Liver (tissue), 8 donors: ENCODE measurements at regions not wholly inside any gene's neighbourhood (a gene's known extent, or its start where the extent isn't known, plus 50 kb on each side); places are given as distances from the start of the nearest gene placed in this dataset.

Experiments used
- DNase-seq: peaks from one replicate; pipeline ENCODE4 v3.0.0-alpha.2; 2017; ENCODE audit warnings: low spot score
- H3K27ac ChIP-seq, 2 donors: one replicate each; pipeline ENCODE4 v1.7.0; 2013; ENCODE audit warnings: inconsistent platforms in 2 of 2, low read length in 2 of 2, control low read depth in 1 of 2, low read depth in 1 of 2, mild to moderate bottlenecking in 1 of 2
- H3K27me3 ChIP-seq, 4 donors: one replicate each; pipeline versions ENCODE4 v1.6.1 to v1.7.0; 2013; ENCODE audit warnings: low read length in 3 of 4, inconsistent platforms in 1 of 4, mild to moderate bottlenecking in 1 of 4, moderate library complexity in 1 of 4; ENCODE audit not compliant: control insufficient read depth in 4 of 4, insufficient read depth in 4 of 4
- H3K36me3 ChIP-seq, 4 donors: one replicate each; pipeline versions ENCODE4 v1.6.1 to v1.7.0; 2013; ENCODE audit warnings: low read length in 3 of 4, mild to moderate bottlenecking in 3 of 4, low read depth in 1 of 4, moderate library complexity in 1 of 4; ENCODE audit not compliant: control insufficient read depth in 4 of 4, insufficient read depth in 3 of 4
- H3K4me1 ChIP-seq, 4 donors: one replicate each; pipeline versions ENCODE4 v1.6.1 to v1.7.0; 2013; ENCODE audit warnings: low read length in 3 of 4, mild to moderate bottlenecking in 3 of 4, moderate library complexity in 1 of 4; ENCODE audit not compliant: control insufficient read depth in 4 of 4, insufficient read depth in 4 of 4
- H3K4me3 ChIP-seq, 3 donors: one replicate each; pipeline versions ENCODE4 v1.6.1 to v1.7.0; 2013; ENCODE audit warnings: low read length in 3 of 3, control low read depth in 1 of 3, low read depth in 1 of 3, mild to moderate bottlenecking in 1 of 3
- H3K9ac ChIP-seq, 2 donors: one replicate each; pipeline ENCODE4 v1.7.0; 2013; ENCODE audit warnings: low read length in 2 of 2, mild to moderate bottlenecking in 2 of 2, moderate library complexity in 2 of 2, control low read depth in 1 of 2, low read depth in 1 of 2
- H3K9me3 ChIP-seq, 4 donors: one replicate each; pipeline versions ENCODE4 v1.6.1 to v1.7.0; 2013; ENCODE audit warnings: low read length in 3 of 4; ENCODE audit not compliant: control insufficient read depth in 4 of 4
- CTCF ChIP-seq: fragments of 150-350 bp; IDR thresholded peaks from 2 replicates; pipeline ENCODE4 v1.5.1; 2017; ENCODE audit warnings: improper control_type of control experiment, low read depth, low read length; ENCODE audit not compliant: missing input control
- EGR1 ChIP-seq, 2 donors: IDR thresholded peaks; 2 replicates each; pipeline ENCODE4 v1.6.1; 2016 to 2018; ENCODE audit warnings: antibody characterized with exemption in 2 of 2, low read depth in 2 of 2
- FOXA2 ChIP-seq: IDR thresholded peaks from 2 replicates; pipeline ENCODE4 v1.6.1; 2016; ENCODE audit warnings: antibody characterized with exemption
- GABPA ChIP-seq, 2 donors: IDR thresholded peaks in 1 of 2; conservative IDR thresholded peaks in 1 of 2; 2 replicates each; pipeline ENCODE4 v1.6.1; 2016; ENCODE audit warnings: antibody characterized with exemption in 2 of 2, mild to moderate bottlenecking in 1 of 2, moderate library complexity in 1 of 2
- HNF4A ChIP-seq, 2 donors: conservative IDR thresholded peaks; 2 replicates each; pipeline ENCODE4 v1.6.1; 2016; ENCODE audit warnings: antibody characterized with exemption in 2 of 2, mild to moderate bottlenecking in 2 of 2
- HNF4G ChIP-seq: IDR thresholded peaks from 2 replicates; pipeline ENCODE4 v1.6.1; 2016; ENCODE audit warnings: antibody characterized with exemption
- JUND ChIP-seq, 2 donors: IDR thresholded peaks; 2 replicates each; pipeline ENCODE4 v1.6.1; 2016; ENCODE audit warnings: antibody characterized with exemption in 2 of 2
- NR2F2 ChIP-seq: IDR thresholded peaks from 2 replicates; pipeline ENCODE4 v1.6.1; 2016; ENCODE audit warnings: antibody characterized with exemption
- RAD21 ChIP-seq, 2 donors: IDR thresholded peaks; 2 replicates each; pipeline ENCODE4 v1.6.1; 2016; ENCODE audit warnings: antibody characterized with exemption in 2 of 2, mild to moderate bottlenecking in 2 of 2
- RXRA ChIP-seq, 2 donors: IDR thresholded peaks; 2 replicates each; pipeline ENCODE4 v1.6.1; 2017 to 2018; ENCODE audit warnings: antibody characterized with exemption in 2 of 2, mild to moderate bottlenecking in 1 of 2
- SP1 ChIP-seq: IDR thresholded peaks from 2 replicates; pipeline ENCODE4 v1.6.1; 2018; ENCODE audit warnings: antibody characterized with exemption, mild to moderate bottlenecking
- TAF1 ChIP-seq: conservative IDR thresholded peaks from 2 replicates; pipeline ENCODE4 v1.6.1; 2016; ENCODE audit warnings: antibody characterized with exemption, mild to moderate bottlenecking
- ZBTB33 ChIP-seq: IDR thresholded peaks from 2 replicates; pipeline ENCODE4 v1.6.1; 2016; ENCODE audit warnings: antibody characterized with exemption
- WGBS: extraction: QIAGEN DNeasy Blood & Tissue Kit; methylation state at CpG from one replicate; pipeline ENCODE4 v1.1.7; 2013; 5-methylcytosine and 5-hydroxymethylcytosine counted together
- TF ChIP-seq, protein P1 (sequence below): IDR thresholded peaks from 2 replicates; pipeline ENCODE4 v1.6.1; 2016; ENCODE audit warnings: antibody characterized with exemption, mild to moderate bottlenecking
- TF ChIP-seq, protein P2 (sequence below): IDR thresholded peaks from 2 replicates; pipeline ENCODE4 v1.6.1; 2016; ENCODE audit warnings: antibody characterized with exemption
- TF ChIP-seq, protein P3 (sequence below): IDR thresholded peaks from 2 replicates; pipeline ENCODE4 v1.6.1; 2016; ENCODE audit warnings: antibody characterized with exemption
- donor health status: healthy.
- donor health status: healthy.
- donor health status: healthy.
- donor health status: healthy.
- donor health status: healthy.

DNA sequence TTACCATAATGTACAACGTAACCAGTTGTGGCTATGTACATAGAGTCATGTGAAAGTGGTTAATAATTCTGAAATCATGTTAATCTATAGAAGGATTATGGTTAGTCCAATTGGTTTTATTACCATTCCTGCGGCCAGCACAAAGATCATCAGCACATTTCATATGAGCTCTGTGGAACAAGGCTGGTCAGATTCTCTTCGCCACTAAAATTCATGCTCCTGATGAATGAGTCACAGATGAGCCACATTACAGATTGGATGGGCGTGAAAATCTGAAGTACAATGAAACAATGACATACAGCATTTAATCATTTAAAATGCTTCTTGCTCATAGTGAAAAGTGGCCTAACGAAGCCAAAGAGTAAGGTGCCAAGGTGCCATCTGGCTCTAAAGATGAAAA lies 716.2 kb upstream of the PHF14 start:
- H3K9ac ChIP-seq: no peak overlapping the region
- H3K27me3 ChIP-seq: no peaks in the 10 kb centered on the region
- H3K4me3 ChIP-seq: no peak overlapping the region
- no peak overlapping the region for H3K27ac ChIP-seq
- TF ChIP-seq, protein P1, sequence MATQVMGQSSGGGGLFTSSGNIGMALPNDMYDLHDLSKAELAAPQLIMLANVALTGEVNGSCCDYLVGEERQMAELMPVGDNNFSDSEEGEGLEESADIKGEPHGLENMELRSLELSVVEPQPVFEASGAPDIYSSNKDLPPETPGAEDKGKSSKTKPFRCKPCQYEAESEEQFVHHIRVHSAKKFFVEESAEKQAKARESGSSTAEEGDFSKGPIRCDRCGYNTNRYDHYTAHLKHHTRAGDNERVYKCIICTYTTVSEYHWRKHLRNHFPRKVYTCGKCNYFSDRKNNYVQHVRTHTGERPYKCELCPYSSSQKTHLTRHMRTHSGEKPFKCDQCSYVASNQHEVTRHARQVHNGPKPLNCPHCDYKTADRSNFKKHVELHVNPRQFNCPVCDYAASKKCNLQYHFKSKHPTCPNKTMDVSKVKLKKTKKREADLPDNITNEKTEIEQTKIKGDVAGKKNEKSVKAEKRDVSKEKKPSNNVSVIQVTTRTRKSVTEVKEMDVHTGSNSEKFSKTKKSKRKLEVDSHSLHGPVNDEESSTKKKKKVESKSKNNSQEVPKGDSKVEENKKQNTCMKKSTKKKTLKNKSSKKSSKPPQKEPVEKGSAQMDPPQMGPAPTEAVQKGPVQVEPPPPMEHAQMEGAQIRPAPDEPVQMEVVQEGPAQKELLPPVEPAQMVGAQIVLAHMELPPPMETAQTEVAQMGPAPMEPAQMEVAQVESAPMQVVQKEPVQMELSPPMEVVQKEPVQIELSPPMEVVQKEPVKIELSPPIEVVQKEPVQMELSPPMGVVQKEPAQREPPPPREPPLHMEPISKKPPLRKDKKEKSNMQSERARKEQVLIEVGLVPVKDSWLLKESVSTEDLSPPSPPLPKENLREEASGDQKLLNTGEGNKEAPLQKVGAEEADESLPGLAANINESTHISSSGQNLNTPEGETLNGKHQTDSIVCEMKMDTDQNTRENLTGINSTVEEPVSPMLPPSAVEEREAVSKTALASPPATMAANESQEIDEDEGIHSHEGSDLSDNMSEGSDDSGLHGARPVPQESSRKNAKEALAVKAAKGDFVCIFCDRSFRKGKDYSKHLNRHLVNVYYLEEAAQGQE: no peak
- no peak for TF ChIP-seq FOXA2
- H3K9me3 ChIP-seq: no peaks in the 10 kb centered on the region
- no peak for DNase-seq
- WGBS: 75% methylated on average over 5 of the region's 5 CpGs
- no peaks in the 10 kb centered on the region for H3K36me3 ChIP-seq
- no peaks in the 10 kb centered on the region for H3K4me1 ChIP-seq

DNA sequence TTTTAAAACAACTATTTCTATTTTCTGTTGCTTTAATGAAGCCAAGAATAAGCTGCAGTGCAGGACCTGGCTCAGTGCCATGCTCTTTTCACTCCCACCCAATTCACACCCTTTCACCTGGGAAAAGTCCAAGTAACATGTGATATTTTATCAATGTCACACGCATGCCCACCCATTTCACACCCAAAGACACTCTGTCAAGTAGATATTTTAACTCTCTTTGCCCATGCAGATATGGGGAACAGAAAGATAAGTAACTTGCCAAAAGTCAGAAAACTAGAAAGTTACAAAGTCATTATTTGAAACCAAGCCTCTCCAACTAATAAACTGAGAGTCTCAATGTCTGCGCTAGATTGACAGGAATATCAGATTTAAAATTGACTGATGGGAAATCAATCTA lies 706.7 kb upstream of the PHF14 start:
- H3K4me3 ChIP-seq: no peak overlapping the region
- H3K4me1 ChIP-seq: peaks cover 0 to 13% (median 8%) of the 10 kb centered on the region in 4 donors
- TF ChIP-seq EGR1 (IDR thresholded peaks at IDR 0.05; ENCODE audit: low read depth in 2 of 2) (no peak), RXRA (IDR thresholded peaks at IDR 0.05) (no peak), GABPA (IDR thresholded peaks at IDR 0.05 in 1 of 2, conservative IDR thresholded peaks at IDR 0.05 in 1 of 2) (no peak), HNF4A (conservative IDR thresholded peaks at IDR 0.05) (no peak), SP1 (no peak), NR2F2 (no peak), RAD21 (IDR thresholded peaks at IDR 0.05) (no peak), FOXA2 (no peak), ZBTB33 (no peak), CTCF (no peak), TAF1 (no peak), HNF4G (no peak), JUND (IDR thresholded peaks at IDR 0.05) (no peak)
- TF ChIP-seq, protein P1: no peak
- TF ChIP-seq, protein P2, sequence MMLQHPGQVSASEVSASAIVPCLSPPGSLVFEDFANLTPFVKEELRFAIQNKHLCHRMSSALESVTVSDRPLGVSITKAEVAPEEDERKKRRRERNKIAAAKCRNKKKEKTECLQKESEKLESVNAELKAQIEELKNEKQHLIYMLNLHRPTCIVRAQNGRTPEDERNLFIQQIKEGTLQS: no peak
- TF ChIP-seq, protein P3, sequence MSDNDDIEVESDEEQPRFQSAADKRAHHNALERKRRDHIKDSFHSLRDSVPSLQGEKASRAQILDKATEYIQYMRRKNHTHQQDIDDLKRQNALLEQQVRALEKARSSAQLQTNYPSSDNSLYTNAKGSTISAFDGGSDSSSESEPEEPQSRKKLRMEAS: no peak
- no peaks in the 10 kb centered on the region for H3K27me3 ChIP-seq
- no peak for DNase-seq
- H3K27ac ChIP-seq: no peak overlapping the region
- 66% methylated on average over 2 of the region's 2 CpGs for WGBS
- H3K9me3 ChIP-seq: no peaks in the 10 kb centered on the region
- no peak overlapping the region for H3K9ac ChIP-seq
- H3K36me3 ChIP-seq: no peaks in the 10 kb centered on the region
